HFF-Myc (cell line): ENCODE measurements at regions not wholly inside any gene's neighbourhood (a gene's known extent, or its start where the extent isn't known, plus 50 kb on each side); places are given as distances from the start of the nearest gene placed in this dataset.

Experiments
- DNase-seq: peaks from one replicate; pipeline ENCODE4 v3.0.0-alpha.2; 2011; ENCODE audit warnings: low read depth; ENCODE audit errors: extremely low read depth
- H3K4me3 ChIP-seq: replicated peaks from 2 replicates; pipeline ENCODE4 v1.5.1; 2011; ENCODE audit warnings: low read depth, mild to moderate bottlenecking, control low read depth, low read length
- CTCF ChIP-seq: IDR thresholded peaks from 2 replicates; pipeline ENCODE4 v1.5.1; 2012; ENCODE audit warnings: mild to moderate bottlenecking, low read depth, low read length, control low read depth; ENCODE audit errors: missing control alignments

- no peak overlapping the region for H3K4me3 ChIP-seq
- TF ChIP-seq CTCF, result no peak
- DNase-seq, result no peak
These were observed 73.5 kb downstream of the FOXL1 start for GRCh38 chr16:86651823-86652222.

GRCh38 chr16:86653285-86654006, 75.1 kb downstream of the FOXL1 start:
- TF ChIP-seq CTCF, result no peak
- H3K4me3 ChIP-seq, result no peak overlapping the region
- DNase-seq, result no peak

GRCh38 chr16:86657972-86658371, 79.6 kb downstream of the FOXL1 start:
- no peak overlapping the region for H3K4me3 ChIP-seq
- DNase-seq, result no peak
- no peak for TF ChIP-seq CTCF

- no peak for DNase-seq
- no peak for TF ChIP-seq CTCF
These were observed 82.3 kb downstream of the FOXL1 start for GRCh38 chr16:86660623-86661022.

GRCh38 chr16:86661706-86662105, 83.4 kb downstream of the FOXL1 start:
- no peak overlapping the region for H3K4me3 ChIP-seq
- TF ChIP-seq CTCF, result no peak
- DNase-seq, result no peak

More at GRCh38 chr16:86660623-86661022, 82.3 kb downstream of the FOXL1 start:
- no peak overlapping the region for H3K4me3 ChIP-seq

- no peak for DNase-seq
- H3K4me3 ChIP-seq, result no peak overlapping the region
- no peak for TF ChIP-seq CTCF
These were observed 83.8 kb downstream of the FOXL1 start for GRCh38 chr16:86662195-86662594.

- no peak for TF ChIP-seq CTCF
- no peak for DNase-seq
- H3K4me3 ChIP-seq, result no peak overlapping the region
These were observed 84.4 kb downstream of the FOXL1 start for GRCh38 chr16:86662740-86663139.
